NCI-H226 (cell line): ENCODE measurements at regions not wholly inside any gene's neighbourhood (a gene's known extent, or its start where the extent isn't known, plus 50 kb on each side); places are given as distances from the start of the nearest gene placed in this dataset.
"Not testable (repeated sequence)": the region's sequence is repeated elsewhere in the genome, so short reads cannot be mapped to it uniquely, and the experiment has no call there.

Source experiments
- DNase-seq: peaks from one replicate; pipeline ENCODE4 v3.0.0-alpha.2; 2015

- peak; percentile 59 for DNase-seq
Measured at GRCh38 chr5:53373451-53374158, 106.8 kb upstream of the FST start.

GRCh38 chr5:53376853-53377252, 103.6 kb upstream of the FST start:
- no peak for DNase-seq

- DNase-seq: no peak
Measured at GRCh38 chr5:53378190-53378589, 102.2 kb upstream of the FST start.

- peak; percentile 42 for DNase-seq
Measured at GRCh38 chr5:53378590-53379247, 101.7 kb upstream of the FST start.

GRCh38 chr5:53386341-53386740, 94.1 kb upstream of the FST start:
- DNase-seq: no peak

GRCh38 chr5:53389093-53389492, 91.3 kb upstream of the FST start:
- DNase-seq: no peak

GRCh38 chr5:53392073-53392472, 88.4 kb upstream of the FST start:
- DNase-seq: no peak

- DNase-seq: no peak
Measured at GRCh38 chr5:53394808-53395207, 85.6 kb upstream of the FST start.

GRCh38 chr5:53397141-53397757, 83.2 kb upstream of the FST start:
- DNase-seq: peak; percentile 12

GRCh38 chr5:53397845-53398244, 82.6 kb upstream of the FST start:
- peak; percentile 23 for DNase-seq

GRCh38 chr5:53399926-53400697, 80.3 kb upstream of the FST start:
- DNase-seq: no peak

GRCh38 chr5:53403291-53403690, 77.1 kb upstream of the FST start:
- DNase-seq: peak; percentile 19

GRCh38 chr5:53403758-53404157, 76.7 kb upstream of the FST start:
- peak; percentile 57 for DNase-seq

- DNase-seq: no peak
Measured at GRCh38 chr5:53405396-53405795, 75.0 kb upstream of the FST start.

GRCh38 chr5:53406630-53407316, 73.7 kb upstream of the FST start:
- peak; percentile 77 for DNase-seq

GRCh38 chr5:53407373-53407772, 73.1 kb upstream of the FST start:
- DNase-seq: peak; percentile 71

GRCh38 chr5:53411388-53411787, 69.0 kb upstream of the FST start:
- DNase-seq: no peak

- not testable (repeated sequence) for DNase-seq
Measured at GRCh38 chr5:53412499-53412898, 67.9 kb upstream of the FST start.

GRCh38 chr5:53416144-53416738, 64.2 kb upstream of the FST start:
- no peak for DNase-seq

GRCh38 chr5:53418409-53418808, 62.0 kb upstream of the FST start:
- DNase-seq: no peak

- peak; percentile 83 for DNase-seq
Measured at GRCh38 chr5:53418826-53419658, 61.4 kb upstream of the FST start.
